ENCODE measurements at regions not wholly inside any gene's neighbourhood (a gene's known extent, or its start where the extent isn't known, plus 50 kb on each side); places are given as distances from the start of the nearest gene placed in this dataset.
"Not testable (repeated sequence)": the region's sequence is repeated elsewhere in the genome, so short reads cannot be mapped to it uniquely, and the experiment has no call there.

DNA sequence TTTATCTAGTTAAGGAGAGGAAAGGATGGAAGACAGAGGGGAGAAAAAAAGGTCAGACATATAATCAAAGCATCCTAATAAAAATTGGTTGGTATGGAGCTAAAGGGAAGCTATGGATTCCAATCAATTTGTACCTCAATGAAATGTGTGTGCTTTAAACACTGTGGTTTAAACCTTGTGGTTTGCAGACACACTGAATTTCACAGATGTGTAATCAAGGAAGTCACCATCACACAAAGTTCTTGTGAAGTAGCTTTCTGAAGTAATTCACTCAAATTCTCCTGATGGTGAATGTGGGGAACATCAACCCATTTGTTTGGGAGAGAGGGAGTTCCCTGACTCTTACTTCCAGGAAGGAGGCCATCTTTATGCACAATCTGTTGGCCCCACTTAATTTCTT, 243.3 kb upstream of the KRR1 start:
- no peak overlapping the region for H3K4me3 ChIP-seq
- TF ChIP-seq, protein P1, sequence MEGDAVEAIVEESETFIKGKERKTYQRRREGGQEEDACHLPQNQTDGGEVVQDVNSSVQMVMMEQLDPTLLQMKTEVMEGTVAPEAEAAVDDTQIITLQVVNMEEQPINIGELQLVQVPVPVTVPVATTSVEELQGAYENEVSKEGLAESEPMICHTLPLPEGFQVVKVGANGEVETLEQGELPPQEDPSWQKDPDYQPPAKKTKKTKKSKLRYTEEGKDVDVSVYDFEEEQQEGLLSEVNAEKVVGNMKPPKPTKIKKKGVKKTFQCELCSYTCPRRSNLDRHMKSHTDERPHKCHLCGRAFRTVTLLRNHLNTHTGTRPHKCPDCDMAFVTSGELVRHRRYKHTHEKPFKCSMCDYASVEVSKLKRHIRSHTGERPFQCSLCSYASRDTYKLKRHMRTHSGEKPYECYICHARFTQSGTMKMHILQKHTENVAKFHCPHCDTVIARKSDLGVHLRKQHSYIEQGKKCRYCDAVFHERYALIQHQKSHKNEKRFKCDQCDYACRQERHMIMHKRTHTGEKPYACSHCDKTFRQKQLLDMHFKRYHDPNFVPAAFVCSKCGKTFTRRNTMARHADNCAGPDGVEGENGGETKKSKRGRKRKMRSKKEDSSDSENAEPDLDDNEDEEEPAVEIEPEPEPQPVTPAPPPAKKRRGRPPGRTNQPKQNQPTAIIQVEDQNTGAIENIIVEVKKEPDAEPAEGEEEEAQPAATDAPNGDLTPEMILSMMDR (IDR thresholded peaks at IDR 0.05): no peak
- no peak for DNase-seq (ENCODE audit: low spot score)
- H3K27ac ChIP-seq: no peak overlapping the region

DNA sequence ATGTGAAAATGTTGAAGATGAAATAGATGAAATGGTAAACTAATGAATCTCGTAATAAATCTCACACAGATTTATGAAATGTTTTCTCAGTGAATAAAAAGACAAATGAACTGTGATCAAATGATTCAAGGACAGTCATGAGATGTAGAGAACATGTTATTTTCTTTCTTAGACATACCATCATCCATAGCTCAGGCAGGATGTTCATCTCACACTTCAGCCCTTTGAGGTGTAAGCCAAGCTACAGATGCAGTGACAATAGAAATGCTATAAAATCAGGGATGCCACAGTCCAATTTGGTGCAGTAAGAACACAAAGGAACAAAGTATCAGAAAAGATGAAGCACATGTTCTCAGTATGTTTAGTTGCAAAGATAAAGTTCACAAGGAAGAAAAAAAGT, 242.7 kb upstream of the KRR1 start:
- DNase-seq (ENCODE audit: low spot score): no peak
- H3K27ac ChIP-seq: no peak overlapping the region
- no peak overlapping the region for H3K4me3 ChIP-seq

DNA sequence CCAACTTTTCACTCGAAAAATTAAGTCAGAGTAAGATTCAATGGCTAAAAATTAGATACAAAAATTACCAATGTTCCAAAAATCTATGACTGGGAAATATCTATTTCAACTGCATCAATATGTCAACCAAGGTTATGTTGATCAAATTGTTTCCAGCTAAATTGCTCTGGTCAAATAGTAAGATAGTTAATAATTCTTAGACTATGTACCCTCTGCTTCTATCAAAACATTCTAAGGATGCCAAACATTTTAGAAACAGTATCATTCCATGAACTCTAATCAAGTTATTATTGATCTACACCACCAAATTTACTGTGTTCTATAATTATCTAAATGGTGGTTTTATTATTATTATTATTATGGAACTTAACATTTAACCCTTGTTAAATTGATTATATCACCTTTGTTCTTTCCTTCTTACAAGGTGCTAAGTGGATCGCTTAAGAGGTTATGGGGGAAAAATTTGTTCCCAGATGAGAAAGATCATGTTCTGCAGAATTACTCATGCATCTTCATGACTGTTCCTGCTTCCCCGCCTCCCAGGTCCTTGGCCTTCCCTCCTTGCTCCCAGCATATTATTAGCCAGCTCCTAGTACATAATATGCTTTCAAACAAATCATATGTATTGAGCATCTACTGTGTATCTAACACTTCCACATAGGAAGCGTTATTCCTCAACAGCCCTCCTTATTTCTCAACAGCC, 240.5 kb upstream of the KRR1 start:
- DNase-seq (ENCODE audit: low spot score): no peak
- H3K27ac ChIP-seq: no peak overlapping the region
- no peak overlapping the region for H3K4me3 ChIP-seq
- TF ChIP-seq, protein P1 (IDR thresholded peaks at IDR 0.05): no peak

More for the DNA sequence above, 242.7 kb upstream of the KRR1 start:
- TF ChIP-seq, protein P1 (IDR thresholded peaks at IDR 0.05): no peak

DNA sequence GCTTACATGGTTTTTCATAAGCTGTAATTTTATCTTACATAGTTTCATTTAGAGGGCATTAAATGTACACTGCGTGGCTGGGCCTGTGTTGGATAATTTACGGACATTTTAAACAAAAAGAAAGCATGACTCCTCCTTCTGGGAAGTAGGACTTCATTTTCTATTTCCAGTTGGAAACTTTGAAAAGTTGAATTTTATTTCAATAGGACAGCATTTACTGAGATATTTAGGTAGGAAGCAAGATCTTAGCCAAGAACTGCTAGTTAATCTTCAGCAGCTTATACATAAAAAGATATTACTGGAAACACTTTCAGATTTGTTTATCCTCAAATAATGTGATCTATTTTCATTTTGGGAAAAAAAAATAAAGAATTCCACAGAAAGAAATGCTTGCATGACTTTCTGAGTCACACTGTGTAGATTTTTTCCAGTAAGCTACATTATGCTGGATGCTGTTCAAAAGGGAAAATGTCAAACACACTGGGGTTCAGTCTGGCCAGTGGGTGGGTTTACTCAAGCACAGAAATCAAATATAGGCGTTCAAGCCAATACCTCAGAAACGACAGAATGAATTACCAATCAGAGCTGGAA, 239.4 kb upstream of the KRR1 start:
- TF ChIP-seq, protein P1 (IDR thresholded peaks at IDR 0.05): no peak
- H3K4me3 ChIP-seq: no peak overlapping the region
- H3K27ac ChIP-seq: no peak overlapping the region
- no peak for DNase-seq (ENCODE audit: low spot score)

DNA sequence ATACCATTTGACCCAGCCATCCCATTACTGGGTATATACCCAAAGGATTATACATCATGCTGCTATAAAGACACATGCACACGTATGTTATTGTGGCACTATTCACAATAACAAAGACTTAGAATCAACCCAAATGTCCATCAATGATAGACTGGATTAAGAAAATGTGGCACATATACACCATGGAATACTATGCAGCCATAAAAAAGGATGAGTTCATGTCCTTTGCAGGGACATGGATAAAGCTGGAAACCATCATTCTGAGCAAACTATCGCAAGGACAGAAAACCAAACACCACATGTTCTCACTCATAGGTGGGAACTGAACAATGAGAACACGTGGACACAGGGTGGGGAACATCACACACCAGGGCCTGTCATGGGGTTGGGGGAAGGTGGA, 237.6 kb upstream of the KRR1 start:
- not testable (repeated sequence) for H3K4me3 ChIP-seq; H3K27ac ChIP-seq; DNase-seq (ENCODE audit: low spot score)

DNA sequence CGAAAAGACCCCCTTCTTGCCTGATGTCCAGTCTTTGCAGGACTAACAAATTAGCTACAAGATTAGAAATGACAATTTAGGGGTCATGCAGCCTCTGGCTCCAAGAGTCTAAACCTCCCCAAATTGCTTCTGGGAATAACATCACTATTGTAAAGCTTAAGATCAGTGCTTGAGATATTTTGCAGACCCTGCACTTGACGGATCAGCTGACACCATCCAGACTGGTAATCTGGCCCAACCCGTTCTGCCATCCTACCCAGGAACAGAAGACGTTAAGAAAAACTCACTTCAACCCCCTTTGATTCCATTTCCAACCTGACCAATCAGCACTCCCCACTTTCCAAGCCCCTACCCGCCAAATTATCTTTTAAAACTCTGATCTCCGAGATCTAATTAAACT, 236.7 kb upstream of the KRR1 start:
- DNase-seq (ENCODE audit: low spot score): no peak
- TF ChIP-seq, protein P1 (IDR thresholded peaks at IDR 0.05): no peak
- no peak overlapping the region for H3K27ac ChIP-seq
- no peak overlapping the region for H3K4me3 ChIP-seq

DNA sequence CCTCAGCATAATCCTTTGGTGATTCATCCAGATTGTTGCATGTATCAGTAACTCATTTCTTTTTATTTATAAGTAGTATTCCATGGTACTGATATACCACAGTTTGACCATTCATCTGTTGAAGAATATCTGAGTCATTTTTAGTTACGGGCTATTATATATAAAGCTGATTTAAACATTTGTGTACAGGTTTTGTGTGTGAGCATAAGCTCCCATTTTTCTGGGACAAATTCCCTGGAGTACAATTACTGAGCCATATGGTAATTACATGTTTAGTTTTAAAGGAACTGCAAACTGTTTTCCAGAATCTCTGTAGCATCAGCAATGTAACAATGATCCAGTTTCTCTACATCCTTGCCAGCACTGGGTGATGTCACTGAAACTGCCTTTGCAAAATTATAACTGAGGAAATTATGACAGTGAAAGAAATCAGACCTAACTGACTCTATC, 236.2 kb upstream of the KRR1 start:
- DNase-seq (ENCODE audit: low spot score): no peak
- TF ChIP-seq, protein P1 (IDR thresholded peaks at IDR 0.05): no peak
- Histone ChIP-seq H3K27ac (no peak overlapping the region), H3K4me3 (no peak overlapping the region)

All from coronary artery (tissue), 2 donors.